Superior temporal gyrus (tissue), 1 donor: ENCODE measurements at regions not wholly inside any gene's neighbourhood (a gene's known extent, or its start where the extent isn't known, plus 50 kb on each side); places are given as distances from the start of the nearest gene placed in this dataset.

Experiments
- DNase-seq: peaks from one replicate; pipeline ENCODE4 v3.0.0-alpha.2; 2016; ENCODE audit errors: extremely low spot score

DNA sequence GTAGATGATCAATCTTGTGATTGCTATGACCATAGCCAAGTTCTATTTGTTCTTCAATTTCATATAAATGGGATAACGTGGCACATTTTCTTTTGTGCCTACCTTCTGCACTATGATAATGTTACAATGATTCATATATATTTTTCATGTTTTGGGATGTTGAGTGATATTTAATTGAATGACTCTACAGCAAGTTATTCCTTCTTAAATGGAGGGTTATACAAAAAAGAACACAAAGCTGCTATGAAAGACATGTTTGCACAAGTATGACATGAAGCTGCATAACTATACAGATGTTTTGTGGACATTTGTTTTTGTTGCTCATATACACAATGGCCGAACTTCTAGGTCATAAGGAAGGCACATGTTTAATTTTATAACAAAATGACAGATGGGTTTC lies 356.2 kb downstream of the CBLN2 start:
- DNase-seq: no peak

DNA sequence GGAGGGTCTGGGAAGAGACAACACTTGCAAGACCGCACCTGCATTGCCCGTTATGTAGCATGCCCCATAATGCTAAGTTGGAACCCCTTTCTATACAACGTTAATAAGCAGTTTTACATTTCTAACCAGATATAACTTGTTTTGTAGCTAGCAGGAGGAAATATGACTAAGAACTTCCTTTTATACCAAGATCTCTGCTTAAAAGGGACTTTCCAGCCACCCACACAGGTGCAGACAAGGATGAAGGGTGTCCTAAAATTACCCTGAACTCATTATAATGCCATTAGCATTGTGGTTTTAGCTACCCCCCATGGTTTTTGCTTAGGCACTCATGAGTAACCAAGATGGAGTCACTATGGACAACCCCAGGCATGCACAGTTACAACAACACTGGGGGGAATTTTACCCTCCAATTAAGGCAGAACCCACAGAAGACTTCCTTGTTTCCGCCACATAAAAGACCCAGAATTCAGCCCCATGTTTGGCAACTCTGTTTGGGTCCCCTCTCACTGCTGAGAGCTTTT lies 362.8 kb downstream of the CBLN2 start:
- DNase-seq: no peak

DNA sequence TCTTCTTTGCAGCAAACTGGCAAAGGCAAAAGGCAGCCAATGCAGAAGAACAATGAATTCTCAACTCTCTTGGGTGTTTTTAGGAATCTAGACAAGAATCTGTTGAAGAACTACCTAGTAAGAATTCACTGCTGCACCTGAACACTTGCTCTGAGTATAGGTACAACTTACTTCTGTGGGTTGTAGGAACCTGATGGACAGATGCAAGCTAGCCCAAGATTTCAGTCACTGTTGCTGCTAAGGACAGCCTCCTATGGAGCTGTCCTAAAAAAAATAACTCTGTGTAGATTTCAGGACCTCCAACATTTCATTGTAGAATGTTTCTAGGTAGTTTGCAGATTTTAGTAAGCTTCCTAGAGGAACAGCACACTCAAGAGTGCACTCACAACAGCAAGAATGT lies 363.5 kb downstream of the CBLN2 start:
- DNase-seq: no peak

DNA sequence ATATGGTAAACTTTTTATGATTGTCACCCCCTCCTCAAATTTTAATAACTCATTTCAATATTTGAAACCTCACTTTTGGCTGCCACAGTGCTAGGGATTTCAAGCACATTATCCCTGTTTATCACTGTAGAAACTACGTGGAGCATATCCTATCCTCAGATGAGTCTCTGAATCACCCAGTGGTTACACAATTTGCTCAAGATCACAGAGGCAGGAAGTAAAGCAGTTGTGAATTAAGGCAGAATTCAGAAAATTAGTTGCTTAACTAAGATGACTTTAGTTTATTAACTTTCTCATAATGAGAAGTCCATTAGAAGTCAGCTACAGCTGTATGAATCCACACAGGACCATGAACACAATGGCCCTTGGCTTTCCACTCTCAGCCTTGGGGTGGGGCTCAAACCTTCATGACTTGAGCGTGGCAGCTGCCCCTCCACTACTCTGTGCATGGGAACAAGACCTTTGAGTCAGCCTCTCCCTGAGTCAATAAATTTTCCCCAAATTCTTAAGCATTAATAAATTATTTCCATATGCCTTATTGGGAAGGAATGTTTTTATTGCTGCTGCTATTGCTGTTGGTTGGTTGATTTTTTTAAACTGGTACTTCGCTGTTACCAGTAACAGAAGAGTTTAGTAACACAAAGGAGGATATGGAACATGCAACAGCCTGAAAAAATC lies 369.0 kb downstream of the CBLN2 start:
- no peak for DNase-seq

DNA sequence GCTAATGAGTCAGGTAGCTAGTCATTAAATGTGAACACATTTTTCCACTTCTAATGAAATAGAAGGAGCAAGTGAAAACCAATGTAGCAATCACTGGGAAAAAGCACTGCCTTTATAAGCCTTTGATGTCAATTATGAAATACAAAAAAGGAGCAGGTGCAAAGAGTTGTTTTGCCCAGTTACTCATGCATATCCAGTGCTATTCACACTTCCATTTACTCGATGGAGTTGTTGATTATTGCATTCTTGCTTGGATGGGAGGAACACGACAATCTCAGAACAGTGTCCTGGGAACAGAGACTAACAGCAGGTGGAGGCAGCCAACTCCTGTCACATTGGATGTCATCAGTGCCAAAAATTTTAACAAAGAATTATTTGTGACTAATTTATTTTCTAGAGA lies 372.5 kb downstream of the CBLN2 start:
- no peak for DNase-seq

DNA sequence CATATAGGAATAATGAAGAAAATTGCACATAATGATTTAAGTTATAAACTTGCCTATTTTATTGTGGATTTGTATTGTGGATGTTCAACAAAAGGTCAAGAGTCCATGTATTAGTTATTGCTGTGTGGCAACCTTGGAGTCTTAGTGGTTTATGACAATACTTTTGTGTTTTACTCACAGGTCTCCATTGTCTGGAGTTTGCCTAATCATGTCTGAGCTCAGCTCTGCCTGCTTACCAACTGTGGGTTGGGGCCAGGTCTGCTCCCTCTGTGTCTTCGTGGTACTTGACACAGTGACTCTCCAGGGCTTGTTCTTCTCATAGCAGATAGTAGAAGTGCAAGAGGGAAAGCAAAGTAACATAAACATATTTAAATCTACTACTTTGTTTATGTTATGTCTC lies 382.5 kb downstream of the CBLN2 start:
- no peak for DNase-seq

DNA sequence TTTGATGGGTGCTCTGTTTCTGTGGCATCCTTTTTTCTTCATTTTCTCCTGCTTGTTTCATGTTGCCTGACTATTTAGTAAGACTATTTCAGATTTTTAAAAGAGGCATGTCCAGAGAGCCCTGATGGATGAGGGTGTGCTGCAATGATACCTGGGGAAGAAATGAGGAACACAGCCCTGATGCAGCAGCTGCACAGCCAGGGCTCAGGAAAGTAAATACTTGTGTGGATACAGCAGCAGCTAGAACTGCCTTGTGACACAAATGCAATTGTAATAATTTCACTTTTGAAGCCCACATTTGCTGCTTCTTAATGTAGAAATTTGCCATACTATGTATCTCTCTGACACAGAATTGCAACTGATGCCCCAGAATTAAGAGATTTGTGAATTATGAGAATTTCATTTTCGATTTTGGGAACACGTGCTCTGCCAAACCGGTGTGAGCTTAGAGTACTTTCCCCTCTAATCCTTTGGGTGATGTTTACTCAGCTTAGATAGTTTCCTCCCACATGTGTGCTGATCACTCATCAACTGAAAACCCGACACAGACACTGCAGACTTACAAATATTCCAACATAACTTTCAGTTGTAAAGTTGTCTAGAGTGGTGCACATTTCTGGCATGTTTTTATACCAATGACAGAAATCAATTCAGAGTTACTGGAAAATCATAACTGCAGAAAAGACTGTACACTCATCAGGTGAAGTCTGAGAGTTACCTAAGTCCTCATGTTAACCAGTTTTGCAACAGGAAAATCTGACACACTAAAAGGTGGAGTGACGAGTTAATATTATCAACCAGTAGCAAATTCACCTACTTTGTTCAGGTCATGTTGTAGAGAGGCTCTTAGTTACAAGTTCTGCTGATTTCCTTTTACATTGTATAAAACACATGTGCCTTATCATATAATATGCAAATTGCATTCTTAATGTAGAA lies 383.4 kb downstream of the CBLN2 start:
- DNase-seq: no peak

DNA sequence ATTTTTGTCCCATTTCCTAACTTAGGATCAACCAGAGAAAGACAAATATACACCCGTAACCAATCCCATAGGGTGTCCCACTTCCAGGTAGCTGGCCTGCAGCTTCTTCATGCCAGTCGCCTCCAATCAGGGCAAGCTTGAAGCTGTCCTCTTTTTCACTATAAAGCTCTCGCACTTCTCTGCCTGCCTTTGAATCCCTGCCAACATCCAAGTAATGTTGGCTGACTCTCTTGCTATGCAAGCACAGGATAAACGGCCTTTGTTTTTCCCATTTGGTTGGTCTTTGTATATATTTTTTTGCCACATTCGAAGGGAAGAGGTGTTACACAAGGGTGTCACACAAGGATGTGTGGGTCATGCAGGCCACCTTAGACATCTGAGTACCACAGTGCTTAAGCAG lies 388.8 kb downstream of the CBLN2 start:
- DNase-seq: peak; percentile 60

DNA sequence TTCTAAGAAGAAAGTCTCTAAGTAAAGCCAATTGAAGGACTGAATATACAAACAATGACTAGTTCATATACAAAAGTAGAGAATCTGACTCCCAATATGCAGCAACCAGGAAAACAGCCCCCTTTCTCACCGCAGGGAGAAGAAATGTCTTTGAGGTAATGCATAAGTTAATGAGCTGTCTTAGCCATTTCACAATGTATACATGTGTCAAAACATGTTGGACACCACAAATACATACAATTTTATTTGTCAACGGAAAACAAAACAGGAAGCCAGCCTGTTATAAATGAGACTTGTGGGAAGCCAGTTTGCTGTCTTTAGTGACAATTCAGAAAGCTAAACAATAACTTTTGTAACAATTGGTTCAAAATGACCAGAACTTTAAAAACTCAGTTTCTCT lies 389.2 kb downstream of the CBLN2 start:
- no peak for DNase-seq

DNA sequence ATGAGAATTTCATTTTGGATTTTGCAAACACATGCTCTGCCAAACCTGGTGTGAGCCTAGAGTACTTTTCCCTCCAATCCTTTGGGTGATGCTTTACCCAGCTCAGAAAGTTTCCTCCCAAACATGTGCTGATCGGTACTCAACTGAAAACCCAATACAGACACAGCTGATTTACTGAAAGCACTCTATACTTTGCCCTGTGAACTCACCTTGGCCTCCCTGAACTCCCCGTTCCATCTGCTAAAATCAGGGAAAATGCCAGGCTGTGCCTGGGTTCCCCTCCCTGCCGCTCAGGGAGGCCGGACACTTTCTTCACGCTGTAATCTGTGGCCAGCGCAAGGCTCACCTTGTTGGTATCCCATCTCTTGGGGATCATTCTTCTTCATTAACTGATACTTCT lies 391.2 kb downstream of the CBLN2 start:
- DNase-seq: no peak

DNA sequence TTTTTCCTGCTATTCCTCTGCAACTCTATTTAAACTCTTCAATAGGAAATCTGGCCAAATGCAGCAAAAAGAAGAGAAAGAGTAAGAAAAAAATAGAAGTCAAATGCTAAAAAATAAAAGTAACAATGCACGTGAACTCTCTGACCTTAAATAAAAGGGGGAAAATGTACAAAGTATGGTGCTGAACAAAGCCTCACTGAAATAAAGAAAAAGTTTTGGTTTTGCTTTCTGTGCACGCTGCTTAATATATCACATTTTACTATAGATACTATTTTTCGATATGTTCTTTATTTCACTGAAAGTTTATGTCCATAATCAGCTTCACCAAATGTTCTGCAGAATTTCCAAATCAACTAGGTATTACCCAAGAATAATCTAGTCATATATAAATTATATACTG lies 396.3 kb downstream of the CBLN2 start:
- DNase-seq: no peak

DNA sequence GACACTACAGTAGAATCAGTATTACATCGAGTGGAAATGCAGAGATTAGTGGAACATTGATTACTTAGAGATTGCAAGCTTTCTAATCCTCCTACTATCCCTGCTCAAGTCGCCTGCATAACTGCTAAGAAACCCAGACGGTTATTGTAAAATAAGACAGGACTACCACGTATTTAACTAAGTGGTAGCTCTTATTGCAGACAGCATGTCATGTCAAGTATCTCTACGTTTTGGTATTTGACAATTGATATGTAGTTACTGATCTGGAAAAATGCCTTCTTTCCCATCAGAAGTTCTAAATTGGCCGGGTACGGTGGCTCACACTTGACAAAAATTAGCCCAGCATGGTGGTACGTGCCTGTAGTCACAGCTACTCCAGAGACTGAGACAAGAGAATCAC lies 404.1 kb downstream of the CBLN2 start:
- DNase-seq: no peak

DNA sequence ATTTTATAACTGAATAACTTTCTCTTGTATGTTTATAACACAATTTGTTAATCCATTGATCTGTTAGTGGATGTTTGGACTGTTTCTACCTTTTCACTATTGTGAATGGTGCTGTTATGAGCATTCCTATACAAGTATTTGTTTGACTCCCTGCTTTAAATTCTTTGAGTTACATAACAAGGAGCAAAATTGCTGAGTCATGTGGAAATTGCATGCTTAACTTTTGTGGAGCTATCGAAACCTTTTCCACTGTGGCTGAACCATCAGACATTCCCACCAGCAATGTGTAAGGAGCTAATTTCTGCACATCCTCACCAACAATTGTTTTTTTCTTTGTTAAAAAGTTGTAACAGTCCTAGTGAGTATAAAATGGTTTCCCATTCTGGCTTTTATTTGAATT lies 415.5 kb downstream of the CBLN2 start:
- DNase-seq: no peak

DNA sequence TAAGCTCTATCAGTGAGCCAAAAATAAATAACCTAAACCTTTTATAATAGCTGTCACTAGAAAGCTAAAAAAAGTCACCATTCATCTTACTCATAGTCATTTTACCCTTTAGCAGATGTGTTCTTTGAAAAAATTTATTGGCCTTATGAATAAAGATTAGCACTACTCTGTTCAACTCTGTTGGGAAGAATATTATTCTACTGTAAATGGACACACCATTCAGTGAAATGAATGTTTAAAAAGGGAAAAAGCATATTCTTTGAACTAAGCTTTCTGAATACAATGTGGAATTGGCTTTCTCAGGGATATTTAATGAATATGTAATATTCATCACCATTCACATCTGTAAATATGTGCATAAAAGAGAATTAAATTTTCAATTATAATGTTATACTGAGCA lies 422.0 kb downstream of the CBLN2 start:
- no peak for DNase-seq

DNA sequence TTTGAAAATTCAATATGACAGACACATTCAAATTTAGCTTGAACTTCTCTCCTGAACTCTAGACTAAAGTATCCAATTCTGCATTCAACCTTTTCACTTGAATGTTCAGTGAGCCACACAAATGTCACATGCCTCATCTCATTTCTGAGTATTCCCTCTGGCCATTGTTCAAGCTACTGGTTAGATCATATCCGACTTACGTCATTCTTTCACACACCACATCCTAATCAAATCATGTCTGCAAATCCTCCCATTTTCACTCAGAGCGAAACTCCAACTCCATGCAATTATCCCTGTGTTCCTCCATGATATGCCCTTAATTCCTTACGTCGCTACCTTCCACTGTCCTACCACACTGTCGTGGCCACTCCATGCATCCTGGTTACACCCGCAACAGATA lies 425.1 kb downstream of the CBLN2 start:
- no peak for DNase-seq

DNA sequence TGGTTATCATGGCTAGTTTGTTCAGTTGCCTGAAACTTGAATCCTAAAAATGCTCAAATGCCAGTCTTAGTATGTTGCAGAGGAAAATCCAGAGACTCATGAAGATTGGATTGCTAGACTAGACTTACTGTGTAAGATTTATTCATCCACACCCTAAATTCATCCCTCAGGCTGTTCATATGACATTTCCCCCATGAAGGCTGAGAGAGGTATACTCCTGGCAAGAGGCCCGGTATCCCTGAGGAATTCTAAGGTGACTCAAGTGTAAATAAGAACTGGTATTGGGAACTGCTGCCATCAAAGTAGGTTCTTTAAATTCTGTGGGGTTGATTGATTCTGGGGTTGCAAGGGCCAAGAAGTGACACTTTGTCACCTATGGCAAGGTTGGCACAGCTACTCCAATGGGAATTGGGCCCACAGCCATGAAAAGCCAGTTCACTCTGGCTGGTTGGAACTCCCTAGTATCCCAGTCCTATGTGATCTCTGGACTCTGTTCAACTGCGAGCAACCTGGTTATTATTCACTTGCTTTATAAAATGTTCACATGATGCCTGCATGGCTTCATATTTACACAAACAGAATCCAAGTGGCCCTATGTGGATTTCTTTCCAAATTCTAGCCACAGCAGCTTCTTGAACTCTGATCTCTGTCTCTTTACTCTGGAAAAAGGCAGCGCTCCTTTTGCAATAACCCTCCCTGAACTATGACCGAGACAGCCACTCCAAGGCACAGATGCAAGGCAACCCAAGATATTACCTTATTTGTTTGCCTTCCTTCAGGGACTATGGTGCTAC lies 429.1 kb downstream of the CBLN2 start:
- no peak for DNase-seq

DNA sequence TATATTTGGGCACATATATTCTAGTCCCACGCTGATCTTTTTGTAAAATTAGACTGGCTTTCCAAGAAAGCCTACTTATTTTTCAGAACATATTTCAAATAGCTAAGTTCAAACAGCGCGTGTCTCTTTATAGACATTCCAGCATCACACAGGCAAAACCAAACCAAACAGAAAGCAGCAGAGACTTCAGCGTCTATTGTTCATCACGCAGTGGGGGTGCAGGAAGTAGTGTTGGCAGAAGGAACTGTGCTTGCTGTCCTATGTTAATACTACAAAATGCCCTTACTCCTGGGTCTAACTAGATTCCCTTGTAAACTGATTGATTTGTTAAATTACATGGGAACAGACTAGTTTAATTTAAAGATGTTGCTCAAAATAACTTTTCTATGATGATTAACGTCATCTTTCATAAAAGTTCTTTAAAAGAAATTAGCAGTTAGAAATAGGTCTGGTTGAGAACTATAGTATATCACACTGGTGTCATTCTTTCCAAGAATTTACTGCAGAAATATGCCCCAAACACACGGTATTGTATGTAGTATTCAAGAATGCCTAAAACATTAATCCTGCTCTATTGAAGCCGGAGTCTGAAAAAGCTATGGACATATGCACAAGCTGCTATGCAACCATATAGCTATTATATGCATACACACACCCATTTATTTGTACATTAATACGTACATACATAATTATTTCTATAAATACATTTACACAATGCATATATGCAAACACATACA lies 436.3 kb downstream of the CBLN2 start:
- DNase-seq: peak; percentile 62

DNA sequence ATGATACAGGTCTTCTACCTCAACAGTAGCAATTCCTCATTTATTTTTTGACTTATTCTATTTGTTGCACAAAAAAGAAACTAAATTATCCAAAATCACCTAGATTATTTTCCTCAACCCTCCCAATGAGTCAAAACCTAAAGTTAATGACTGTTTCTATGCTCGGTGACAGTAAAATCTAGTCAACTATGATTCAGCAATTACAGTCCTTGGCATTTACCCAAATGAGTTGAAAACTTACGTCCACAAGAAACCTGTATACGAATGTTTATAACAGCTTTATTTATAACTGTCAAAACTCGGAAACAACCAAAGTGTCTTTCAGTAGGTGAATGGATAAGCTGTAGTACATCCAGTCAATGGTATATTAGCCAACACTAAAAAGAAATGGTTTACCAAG lies 439.3 kb downstream of the CBLN2 start:
- DNase-seq: no peak

DNA sequence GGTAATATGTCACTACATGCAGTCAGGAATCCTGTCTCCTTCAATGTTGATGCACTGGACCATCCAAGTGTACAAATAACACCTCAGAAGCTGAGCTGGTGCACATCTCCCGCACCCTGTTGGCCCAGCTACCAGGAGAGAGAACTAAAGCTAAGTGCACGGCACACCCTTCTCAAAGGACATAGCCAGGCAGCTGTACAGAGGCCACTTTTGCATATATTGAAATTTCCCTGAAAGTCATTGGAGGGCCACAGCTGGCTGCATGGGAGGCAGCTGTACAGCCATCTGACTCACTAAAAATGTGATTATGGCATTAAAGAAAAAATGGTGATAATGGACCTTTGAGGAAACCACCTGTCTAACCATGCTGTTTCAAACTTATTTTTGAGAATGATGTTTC lies 441.7 kb downstream of the CBLN2 start:
- DNase-seq: no peak

DNA sequence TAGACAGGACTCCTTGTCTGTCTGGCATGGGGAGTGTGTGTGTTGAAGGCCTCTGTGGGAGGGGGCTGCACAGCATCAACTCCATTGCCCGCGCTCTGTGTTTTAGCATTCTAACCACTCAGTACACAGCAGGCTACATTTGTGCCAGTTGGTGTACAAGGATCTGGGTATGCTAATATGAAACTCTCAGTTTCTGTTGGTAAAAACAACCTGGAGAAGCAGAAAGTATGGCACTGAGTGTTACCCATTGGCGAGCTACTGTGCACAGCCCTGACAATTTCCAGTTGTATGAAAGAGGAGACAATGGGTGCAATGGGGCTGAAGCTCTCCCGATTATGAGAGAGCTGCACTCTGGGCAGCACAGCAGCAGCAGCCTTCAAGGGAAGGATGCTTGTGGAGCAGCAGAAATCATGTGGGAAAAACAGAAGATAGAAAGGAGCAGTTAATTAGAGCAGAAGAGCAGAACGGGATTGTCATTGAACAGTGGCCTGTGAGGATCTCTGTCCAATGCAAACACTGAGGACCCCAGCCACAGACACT lies 443.6 kb downstream of the CBLN2 start:
- no peak for DNase-seq

DNA sequence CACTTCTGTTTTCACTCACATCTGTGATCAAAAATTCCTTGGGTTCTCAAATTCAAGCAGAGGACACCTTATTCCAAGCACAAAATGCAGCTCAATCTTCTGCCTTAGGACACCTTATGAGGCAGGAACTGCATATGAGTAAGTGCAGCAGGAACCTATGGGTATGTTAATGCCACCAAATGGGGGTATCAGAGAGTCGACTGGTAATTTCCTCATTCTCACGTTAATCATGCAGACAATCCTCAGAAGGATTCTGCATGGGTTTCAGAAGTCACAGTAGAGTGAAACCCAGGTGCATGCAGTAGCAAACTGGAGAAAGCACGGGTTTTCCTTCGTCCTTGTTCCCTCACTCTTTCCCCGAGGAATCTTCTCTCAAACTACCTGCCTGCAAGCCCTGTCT lies 452.8 kb downstream of the CBLN2 start:
- no peak for DNase-seq
